GM21360 (cell line): ENCODE measurements at regions not wholly inside any gene's neighbourhood (a gene's known extent, or its start where the extent isn't known, plus 50 kb on each side); places are given as distances from the start of the nearest gene placed in this dataset.
"Not testable (repeated sequence)": the region's sequence is repeated elsewhere in the genome, so short reads cannot be mapped to it uniquely, and the experiment has no call there.

Experiments
- ATAC-seq: cut with Tn5 transposase; IDR thresholded peaks from one replicate; pipeline ENCODE4 v1.9.1; 2021; ENCODE audit warnings: mild to moderate bottlenecking, moderate library complexity; ENCODE audit not compliant: unreplicated experiment

DNA sequence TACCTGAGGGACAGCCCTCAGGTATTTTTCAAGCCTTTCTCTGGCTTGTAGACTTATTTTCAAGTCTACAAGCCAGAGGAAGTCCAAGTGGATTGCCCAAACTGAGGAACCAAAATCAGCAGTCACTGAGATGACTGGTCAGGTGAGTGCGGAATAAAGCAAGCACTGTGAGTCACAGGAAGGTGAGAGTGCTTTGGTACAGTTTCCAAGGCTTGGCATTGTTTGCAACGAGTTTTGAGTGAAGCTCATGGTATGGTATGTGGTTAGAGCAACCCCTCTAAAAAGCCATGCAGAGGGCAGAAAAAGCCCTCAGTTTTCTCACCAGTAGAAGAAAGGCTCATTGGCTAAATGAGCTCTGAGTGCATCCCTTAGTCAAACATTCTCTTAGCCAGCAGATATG is 112.8 kb upstream of the EOLA2 start:
- ATAC-seq = no peak

DNA sequence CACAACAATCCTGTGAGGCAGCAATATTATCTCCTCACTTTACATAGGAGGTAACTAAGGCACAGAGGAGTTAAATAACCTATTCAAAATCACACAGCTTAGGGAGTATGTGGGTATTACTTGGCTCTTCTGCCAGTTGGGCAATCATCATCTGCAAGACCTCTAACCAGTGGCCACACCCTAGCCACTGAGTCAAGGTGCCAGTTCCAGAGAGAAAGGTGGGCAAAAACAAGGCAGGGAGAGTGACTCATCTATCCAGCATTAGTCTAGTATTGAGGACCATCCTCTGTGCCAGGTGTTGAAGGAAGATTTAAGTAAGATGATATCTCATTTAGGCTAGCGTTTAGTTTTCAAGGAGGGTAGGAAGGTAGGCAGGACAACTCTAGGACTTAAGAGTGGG is 113.9 kb upstream of the EOLA2 start:
- ATAC-seq = no peak

DNA sequence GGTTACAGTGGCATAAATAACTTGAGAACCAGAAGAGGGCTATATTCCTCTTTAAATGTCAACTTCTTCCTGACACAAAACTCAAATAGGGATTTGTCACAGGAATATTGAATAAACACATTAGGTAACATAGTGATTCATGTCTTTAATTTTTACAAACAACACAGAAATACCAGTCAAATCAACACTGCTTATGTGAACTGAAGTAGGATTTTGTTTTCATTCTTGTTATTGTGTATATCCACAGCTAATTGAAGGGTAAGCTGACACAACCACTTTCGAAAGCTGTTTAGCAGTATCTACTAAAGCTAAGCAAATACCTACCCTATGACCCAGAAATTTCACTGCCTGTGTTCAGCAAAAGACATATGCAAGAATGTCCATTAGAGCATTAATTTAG is 120.4 kb upstream of the EOLA2 start:
- no peak for ATAC-seq

DNA sequence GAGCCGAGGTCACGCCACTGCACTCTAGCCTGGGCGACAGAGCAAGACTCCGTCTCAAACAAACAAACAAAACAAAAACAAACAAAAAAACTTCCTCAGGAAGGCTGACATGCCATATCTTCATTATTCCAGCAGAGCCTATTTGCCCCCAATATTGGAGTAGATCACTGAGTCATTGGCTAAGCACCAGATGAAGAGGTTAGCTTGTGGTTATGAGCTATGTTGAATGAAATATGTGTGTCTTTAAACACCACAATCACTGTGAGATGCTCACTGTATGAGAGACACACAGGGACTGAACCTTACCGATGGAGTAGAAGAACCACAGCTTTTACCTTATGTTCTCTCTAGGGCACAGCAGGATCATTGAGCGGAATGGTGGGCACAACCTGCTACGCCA is 122.1 kb upstream of the EOLA2 start:
- no peak for ATAC-seq

DNA sequence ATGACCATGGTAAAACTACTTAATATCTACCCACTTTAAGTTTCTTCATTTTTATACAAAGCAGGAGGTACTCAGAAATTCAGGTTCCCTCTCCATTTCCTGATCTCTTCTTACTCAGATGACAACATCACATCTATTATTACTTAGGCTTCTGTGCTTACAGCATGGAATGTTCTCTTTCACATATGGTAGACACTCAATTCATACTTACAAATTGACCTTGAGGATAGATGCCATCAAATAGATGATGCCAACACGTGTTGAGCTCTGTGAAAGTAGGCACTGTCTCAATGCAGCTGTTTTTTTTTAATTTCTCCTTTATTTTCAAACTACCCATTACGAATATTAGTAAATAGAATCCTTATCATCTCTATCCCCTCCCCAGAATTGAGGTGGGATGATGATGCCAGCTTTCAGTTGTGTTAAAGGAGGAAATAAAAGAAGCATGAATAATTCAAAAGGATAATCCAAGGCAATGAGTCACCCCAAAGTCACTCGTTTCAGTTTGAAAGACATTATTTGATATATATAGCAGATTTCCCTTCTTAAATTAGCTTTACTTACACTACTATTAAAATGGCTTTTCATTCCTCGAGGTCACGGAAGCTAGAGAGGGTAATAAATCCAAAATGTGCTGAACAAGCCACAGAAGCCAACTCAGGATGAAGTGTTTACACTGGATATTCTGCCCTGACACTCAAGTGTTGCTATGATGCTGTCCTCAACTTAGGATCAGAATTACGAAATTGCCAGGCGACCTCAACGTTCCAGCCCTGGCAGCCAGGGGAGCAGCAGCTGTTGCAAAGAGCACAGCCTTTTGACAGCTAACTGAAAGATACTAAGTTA is 124.2 kb upstream of the EOLA2 start:
- no peak for ATAC-seq

DNA sequence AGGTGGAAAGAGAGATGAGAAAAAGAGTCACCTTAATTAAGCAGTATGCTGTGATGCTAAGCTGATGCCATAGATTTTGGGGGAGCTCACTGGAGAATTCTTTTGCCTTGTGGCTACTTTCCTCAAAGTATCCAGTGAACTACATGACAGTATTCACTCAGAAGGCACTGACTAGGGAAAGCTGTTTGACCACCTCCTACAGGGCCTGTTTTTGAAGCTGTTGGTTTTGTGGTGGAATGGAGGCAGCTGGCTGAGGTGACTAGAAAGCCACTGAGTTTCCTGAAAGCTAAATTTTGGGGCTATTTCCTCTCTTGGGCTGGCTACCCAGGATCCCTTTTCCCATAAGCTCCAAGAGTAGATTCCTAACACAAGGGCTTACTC is 124.8 kb upstream of the EOLA2 start:
- no peak for ATAC-seq

DNA sequence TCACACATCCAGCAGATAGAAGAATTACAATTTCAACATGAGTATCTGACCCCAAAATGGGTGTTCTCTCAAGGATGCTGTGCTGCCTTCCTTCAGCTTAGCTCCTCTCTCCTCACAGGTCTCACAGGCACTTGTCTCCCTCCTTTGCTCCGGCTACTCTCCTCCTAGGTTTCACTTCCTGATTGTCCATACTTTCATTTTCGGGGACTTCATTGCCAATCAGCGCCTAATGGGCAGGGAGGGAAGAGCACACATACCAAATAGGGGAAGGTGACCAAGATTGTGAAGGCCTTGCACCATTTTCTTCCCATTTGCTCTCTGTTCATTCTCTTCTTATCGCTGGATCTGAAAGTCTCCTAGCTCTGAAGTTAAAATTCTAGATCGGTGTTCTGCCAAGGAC is 125.4 kb upstream of the EOLA2 start:
- ATAC-seq = no peak

DNA sequence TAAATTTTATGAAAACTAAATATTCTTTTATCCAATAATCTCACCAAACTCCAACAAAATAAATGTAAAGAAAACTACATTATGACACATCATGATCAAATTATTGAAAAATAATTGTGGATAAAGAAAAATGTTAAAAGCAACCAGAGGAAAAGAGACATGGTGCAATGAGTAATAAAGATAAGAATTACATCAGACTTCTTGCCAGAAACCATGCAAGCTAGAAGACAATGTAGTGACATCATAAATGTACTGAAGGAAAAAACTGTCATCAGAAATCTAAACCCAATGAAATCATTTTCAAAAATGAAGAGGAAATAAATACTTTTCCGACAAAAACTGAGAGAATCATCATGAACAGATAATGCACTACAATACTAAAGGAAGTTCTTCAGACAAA is 135.9 kb upstream of the EOLA2 start:
- no peak for ATAC-seq

DNA sequence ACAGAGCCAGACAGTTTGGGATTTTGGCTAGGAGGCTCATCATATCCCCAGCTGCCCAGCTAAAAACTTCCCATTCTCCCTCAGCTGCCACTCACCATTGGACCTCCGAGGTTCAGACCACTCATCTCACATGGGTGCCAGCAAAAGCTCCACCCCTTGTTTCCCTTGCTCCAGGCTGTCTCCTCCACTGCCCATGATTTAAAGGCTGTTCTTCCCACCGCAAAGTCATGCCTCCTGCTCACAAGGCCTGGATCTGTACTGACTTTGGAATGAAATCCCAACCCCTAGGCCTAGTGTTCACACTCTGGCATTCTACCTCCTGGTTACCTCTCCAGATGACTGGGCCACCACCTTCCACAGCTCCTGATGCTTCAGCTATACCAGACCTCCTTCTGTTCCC is 142.2 kb upstream of the EOLA2 start:
- no peak for ATAC-seq

DNA sequence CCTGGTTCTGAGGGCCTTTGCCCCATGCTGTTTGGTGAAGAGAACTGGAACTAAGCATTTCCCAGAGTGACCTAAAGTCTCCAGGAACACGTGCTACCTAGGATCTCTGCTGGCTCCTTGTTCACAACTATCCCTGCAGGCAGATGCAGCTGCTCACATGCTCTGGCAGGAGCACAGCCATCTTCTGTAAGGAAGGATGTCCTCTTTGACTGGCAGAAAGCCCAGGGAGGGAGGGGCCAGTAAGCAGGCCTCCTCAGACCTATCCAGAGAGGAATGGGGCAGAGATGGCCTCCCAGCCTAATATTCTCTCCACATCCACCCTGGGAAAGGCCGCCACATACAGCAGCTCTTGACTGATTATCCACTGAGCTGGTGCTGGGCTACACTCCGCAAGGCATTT is 142.8 kb upstream of the EOLA2 start:
- ATAC-seq = no peak

DNA sequence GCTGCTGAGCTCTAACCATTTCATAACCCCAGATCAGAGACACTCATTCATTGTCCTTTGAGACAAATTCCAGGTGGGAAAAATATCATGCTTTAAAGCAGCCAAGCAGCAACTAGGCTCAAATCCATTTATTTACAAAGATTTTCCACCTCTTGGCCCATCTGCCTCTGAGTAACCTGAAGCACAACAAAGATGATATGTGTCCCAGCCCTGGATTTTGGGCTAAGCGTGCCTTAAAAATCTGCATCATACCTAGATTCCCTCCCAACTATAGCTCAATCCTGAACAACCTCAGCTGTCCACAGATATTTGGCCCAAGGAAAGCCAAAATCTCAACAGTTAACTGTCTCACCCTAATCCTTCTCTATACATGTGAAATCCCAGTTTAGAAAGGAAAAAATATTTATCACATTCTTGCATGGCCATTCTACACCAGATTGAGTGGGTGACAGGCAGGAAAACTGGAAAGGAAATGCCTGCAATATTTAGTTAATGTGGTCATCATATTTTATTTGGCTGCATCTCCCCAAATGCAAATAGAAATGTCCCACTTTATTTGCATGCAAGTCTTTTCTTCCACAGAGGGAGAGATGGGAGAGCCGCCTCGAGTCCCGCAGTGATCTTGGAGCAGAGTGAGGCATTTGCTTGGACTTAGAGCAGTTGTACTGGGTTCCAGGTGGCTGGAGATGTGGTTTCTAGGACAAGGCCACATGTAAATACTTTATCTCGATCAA is 146.4 kb upstream of the EOLA2 start:
- no peak for ATAC-seq

DNA sequence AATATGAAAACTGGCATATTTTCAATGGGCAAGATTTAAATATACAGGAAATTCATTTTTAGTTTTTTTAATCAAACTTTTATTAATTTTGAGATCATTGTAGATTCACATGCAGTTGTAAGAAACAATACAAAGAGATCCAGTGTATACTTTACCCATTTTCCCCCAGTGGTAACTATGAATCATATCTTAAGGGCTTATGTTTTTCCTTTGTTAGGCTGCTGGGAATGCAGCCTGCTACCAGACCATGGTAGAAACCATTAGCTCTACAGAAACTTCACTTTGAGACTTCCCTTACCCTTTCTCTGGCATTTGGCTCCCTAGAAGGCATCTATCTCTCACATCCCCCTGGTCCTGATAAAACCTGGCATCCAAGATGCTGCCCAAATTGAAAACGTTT is 147.6 kb upstream of the EOLA2 start:
- ATAC-seq = no peak

DNA sequence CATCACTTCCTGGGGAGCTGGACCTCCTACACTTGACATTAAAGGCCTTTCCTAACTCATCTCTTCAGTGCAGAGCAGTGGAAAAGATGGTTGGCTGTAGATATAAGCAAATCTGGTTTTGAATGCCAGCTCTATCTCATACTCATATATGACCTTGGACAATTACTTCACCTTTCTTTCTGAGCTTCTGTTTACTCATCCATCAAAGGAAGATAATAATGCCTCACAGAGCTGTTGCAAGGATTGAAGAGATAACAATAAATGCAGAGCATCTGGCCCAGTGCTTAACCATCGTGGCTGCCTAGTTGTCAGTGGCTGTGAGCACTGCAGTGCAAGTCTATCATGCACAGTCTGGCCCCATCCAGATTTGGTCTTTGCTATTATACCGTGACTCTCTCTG is 148.1 kb upstream of the EOLA2 start:
- ATAC-seq = no peak

DNA sequence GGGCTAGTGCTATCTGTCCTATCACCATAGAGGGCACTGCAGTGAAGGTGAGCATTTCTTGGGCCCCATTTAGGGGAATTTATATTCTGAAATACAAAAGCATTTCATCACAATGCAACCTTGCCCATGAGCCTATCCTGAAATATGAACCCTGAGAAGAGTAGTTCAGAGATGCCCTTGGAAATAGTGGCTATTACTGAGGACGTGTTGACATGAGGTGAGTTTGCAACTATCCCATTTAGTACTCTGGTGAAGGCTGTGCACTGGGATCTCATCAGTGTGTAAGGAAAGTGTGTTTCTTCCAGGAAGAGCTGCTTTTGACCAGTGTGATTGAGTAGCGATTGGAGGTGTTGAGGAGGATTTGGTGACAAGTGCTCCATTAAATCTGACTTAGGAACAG is 149.3 kb upstream of the EOLA2 start:
- no peak for ATAC-seq

DNA sequence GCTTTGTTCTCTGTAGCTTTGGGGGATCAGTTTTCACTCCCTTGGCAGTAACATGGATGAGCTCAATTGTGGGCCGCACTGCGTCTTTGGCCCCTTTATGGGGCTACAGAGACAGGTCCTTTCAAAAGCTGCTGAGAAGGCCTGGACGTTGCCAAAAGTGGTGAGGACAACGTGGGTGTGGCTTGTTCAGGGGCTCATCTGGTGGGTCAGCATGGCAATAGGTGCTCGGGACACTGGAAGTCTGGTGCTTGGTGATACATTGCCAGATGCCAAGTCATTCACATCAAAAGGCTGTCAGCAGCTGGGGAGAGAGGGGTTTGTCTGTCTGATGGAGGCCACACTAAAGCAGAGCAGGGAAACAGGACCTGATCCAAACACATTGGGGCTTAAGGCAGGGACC is 149.8 kb upstream of the EOLA2 start:
- no peak for ATAC-seq

DNA sequence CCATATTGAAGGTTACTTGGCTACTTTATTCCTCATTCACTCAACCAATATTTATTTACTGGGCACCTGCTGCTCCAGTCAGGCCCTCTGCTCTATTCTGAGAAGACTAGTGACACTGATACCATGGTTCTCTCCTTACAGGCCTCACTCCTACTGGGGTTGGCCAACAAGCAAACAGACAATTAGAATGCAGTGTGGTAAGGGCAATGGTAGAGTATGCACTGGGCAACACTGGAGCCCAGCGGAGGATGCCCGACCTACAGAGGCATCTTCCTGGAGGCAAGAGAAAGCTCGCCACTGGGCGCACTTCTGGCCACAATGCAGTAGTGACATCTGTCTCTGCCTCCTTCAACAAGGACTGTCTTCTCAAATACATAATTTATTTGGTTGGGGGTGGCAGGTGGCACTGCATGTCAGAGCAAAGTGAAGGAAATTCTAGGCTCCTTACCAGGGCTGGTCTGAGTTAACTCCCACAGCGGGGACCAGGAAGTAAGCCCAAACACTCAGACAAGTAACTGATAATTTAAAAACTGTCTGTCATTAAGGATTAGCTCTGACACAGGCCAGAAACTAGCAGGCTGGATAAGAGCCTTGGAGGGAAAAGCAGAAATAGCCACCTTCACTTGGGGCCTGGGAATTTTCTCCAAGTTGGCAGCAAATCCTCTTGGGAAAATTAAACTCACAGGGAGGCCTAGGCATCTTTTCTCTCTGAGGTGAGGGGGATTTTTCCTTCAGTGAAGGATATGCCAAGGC is 150.7 kb upstream of the EOLA2 start:
- no peak for ATAC-seq

DNA sequence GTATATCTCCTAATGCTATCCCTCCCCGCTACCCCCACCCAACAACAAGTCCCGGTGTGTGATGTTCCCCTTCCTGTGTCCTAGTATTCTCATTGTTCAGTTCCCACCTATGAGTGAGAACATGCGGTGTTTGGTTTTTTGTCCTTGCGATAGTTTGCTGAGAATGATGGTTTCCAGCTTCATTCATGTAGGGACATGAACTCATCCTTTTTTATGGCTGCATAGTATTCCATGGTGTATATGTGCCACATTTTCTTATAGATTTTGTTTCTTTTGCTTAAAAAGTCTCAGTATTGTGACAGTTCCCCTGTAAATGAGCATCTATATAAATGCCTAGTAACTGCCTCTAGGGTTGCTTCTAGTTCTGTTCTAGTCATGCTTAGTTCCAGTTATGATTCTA is 153.0 kb upstream of the EOLA2 start:
- ATAC-seq = not testable (repeated sequence)

DNA sequence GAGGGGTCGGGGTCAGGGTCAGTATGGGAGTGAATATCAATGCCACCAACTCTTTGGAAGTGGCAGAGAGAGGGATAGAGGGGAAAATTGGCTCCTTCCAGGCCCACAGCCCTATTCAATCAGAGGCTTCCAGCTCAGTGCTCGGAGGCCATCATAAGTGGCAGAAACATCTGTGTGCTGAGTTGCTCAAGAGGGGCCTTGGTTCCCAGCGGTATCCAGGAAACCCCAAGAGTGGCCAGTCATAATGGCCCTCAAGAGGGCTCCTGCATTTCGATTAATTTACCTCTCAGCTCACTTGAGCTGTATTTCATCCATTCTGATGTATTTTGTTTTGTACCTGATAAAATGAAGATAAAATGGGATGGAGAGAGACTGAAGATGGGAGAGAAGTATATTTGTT is 154.3 kb upstream of the EOLA2 start:
- no peak for ATAC-seq

DNA sequence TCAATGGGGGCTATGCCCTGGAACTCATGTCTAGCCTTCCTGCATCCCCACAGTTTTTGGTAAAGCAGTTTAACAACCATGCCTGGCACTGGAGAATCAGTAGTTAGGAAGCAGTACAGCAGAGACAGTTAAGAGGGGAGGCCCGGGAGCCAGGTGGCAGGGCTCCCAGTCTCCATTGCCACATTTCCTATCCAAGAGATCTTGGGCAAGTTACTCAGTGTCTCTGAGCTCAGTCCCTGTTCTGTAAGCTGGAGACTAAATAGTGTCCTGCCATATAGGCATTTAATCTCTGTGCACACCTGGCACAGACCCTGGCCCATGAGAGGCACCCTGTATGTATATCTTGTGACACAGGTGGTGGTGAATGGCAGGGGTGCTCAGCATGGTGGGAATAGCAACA is 156.1 kb upstream of the EOLA2 start:
- no peak for ATAC-seq

DNA sequence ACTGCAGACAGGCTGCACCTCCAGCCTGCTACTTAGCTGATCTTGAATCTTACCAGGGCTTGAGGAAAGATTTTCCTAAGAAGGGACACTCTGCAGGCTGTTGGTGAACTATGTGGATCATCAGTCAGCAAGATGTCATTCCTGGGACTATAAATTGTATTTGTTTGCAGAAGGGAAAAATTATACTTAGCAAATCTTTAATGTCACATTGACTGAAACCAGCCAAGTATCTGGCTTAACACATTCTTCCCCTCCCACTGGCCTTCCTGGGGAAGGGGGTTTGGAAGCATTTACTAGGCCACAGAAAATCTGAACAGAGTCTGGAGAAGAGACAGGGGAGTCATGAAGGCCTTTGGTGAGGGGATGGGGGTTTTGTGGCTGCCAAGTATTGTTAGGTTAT is 156.7 kb upstream of the EOLA2 start:
- no peak for ATAC-seq

DNA sequence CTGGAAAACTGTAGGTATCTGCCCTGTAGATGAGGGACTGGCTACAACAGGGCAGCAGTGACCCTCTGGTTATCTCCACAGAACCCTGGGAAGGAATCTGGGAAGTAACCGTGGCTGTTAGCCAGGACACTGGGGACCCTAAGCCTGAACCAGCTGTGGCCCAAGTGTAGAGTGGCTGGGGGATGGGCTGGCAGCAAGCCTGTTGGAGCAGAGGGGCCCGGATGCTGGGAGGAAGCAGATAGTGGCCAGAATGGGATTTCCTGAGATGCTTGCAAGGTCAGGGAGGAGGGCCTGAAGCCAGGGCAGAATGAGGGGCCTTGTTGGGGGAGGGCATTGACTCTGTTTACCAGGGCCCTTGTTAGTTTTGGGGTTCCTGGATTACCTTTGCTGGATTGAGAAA is 161.0 kb upstream of the EOLA2 start:
- ATAC-seq = no peak

DNA sequence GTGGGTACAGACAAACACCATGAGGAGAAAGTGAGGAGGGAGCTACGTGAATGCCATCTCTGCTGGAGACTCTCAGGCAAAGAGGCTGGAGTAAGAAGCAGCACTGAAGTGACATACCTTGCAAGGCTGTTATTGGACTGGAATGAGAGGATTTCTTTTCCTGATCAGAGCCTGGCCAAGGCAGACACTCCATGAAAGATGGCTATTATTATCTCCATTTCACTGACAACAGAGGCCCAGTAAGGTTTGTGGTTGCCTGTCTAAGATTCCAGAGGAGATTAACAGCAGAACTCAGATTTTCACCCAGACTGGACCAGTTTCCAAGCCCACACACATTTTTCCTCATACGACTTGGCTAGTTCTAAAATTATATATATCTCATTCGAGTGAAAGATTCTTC is 162.0 kb upstream of the EOLA2 start:
- ATAC-seq = no peak
